H1 (cell line): ENCODE measurements at regions not wholly inside any gene's neighbourhood (a gene's known extent, or its start where the extent isn't known, plus 50 kb on each side); places are given as distances from the start of the nearest gene placed in this dataset.

Source experiments
- CTCF ChIA-PET: fragments of 300-600 bp; sonication (Branson Sonifier 250); formaldehyde crosslinking; loops from one replicate; lab custom pipeline; 2021; ENCODE audit not compliant: partially characterized antibody; lab: Charles Lee
- POLR2A ChIA-PET: fragments of 300-600 bp; sonication (Branson Sonifier 250); formaldehyde crosslinking; loops from one replicate; lab custom pipeline; 2021; ENCODE audit warnings: inconsistent platforms; ENCODE audit not compliant: partially characterized antibody; lab: Charles Lee
- DNase-seq, 2 experiments: peaks; one replicate each; pipeline versions ENCODE4 v3.0.0 to v3.0.0-alpha.2; 2010 to 2022; ENCODE audit warnings: low spot score in 2 of 2, low read depth in 1 of 2, mixed read lengths in 1 of 2
- FAIRE-seq: peaks from 2 replicates; lab custom pipeline; 2011; peaks lifted over from hg19 to GRCh38; lab: Jason Lieb, UNC
- H2AFZ ChIP-seq: 2 replicates; pipeline ENCODE4 v1.8.1; 2012; ENCODE audit warnings: low read length, inconsistent platforms
- H2AK5ac ChIP-seq: 2 replicates; pipeline ENCODE4 v1.6.1; 2013; ENCODE audit warnings: low read depth, low read length
- H2BK120ac ChIP-seq: replicated peaks from 2 replicates; pipeline ENCODE3; 2013; ENCODE audit warnings: low read depth, low read length, inconsistent platforms
- H2BK12ac ChIP-seq: 2 replicates; pipeline ENCODE4 v1.6.1; 2013; ENCODE audit warnings: low read depth, low read length
- H2BK15ac ChIP-seq: 2 replicates; pipeline ENCODE4 v1.6.1; 2013; ENCODE audit warnings: low read length
- H2BK20ac ChIP-seq: 2 replicates; pipeline ENCODE4 v1.6.1; 2013; ENCODE audit warnings: low read length
- H2BK5ac ChIP-seq: 2 replicates; pipeline ENCODE4 v1.6.1; 2013; ENCODE audit warnings: low read depth, low read length
- H3K14ac ChIP-seq: 2 replicates; pipeline ENCODE4 v1.6.1; 2013; ENCODE audit warnings: inconsistent platforms; ENCODE audit not compliant: insufficient read length
- H3K18ac ChIP-seq: 2 replicates; pipeline ENCODE4 v1.6.1; 2013; ENCODE audit warnings: low read length; ENCODE audit errors: extremely low read depth
- H3K23ac ChIP-seq: 2 replicates; pipeline ENCODE4 v1.6.1; 2013; ENCODE audit warnings: inconsistent platforms; ENCODE audit not compliant: insufficient read length
- H3K23me2 ChIP-seq: 2 replicates; pipeline ENCODE4 v1.6.1; 2013; ENCODE audit warnings: low read depth, low read length
- H3K27ac ChIP-seq: 2 replicates; pipeline ENCODE4 v1.6.1; 2011; ENCODE audit warnings: low read depth, low read length, inconsistent platforms
- H3K27me3 ChIP-seq, 4 experiments: replicated peaks in 1 of 4; 1 replicate in 1 of 4; 2 replicates in 3 of 4; pipeline versions ENCODE4 v1.6.1 to v1.8.1; 2011 to 2013; ENCODE audit warnings: low read length in 3 of 4, mild to moderate bottlenecking in 3 of 4, inconsistent platforms in 2 of 4, mixed read lengths in 2 of 4, moderate library complexity in 1 of 4; ENCODE audit not compliant: control insufficient read depth in 3 of 4, insufficient read depth in 3 of 4; ENCODE audit errors: extremely low read depth in 1 of 4
- H3K36me3 ChIP-seq, 4 experiments: 2 replicates each; pipeline versions ENCODE4 v1.6.1 to v1.8.1; 2011 to 2013; ENCODE audit warnings: mild to moderate bottlenecking in 4 of 4, low read length in 3 of 4, moderate library complexity in 2 of 4, control low read depth in 1 of 4, inconsistent platforms in 1 of 4; ENCODE audit not compliant: insufficient read depth in 4 of 4, control insufficient read depth in 2 of 4
- H3K4ac ChIP-seq: replicated peaks from 2 replicates; pipeline ENCODE3; 2013; ENCODE audit warnings: low read length, low read depth, mixed read lengths, inconsistent platforms; ENCODE audit not compliant: insufficient read length
- H3K4me1 ChIP-seq, 4 experiments: replicated peaks in 1 of 4; 1 replicate in 1 of 4; 2 replicates in 3 of 4; pipeline versions ENCODE4 v1.6.1 to v1.8.1; 2011 to 2013; ENCODE audit warnings: low read length in 3 of 4, inconsistent platforms in 2 of 4, mixed read lengths in 1 of 4; ENCODE audit not compliant: insufficient read depth in 4 of 4, control insufficient read depth in 3 of 4
- H3K4me2 ChIP-seq, 2 experiments: 2 replicates each; pipeline versions ENCODE4 v1.6.1 to v1.8.1; 2011 to 2013; ENCODE audit warnings: low read depth in 2 of 2, low read length in 2 of 2, control low read depth in 1 of 2, inconsistent platforms in 1 of 2, mild to moderate bottlenecking in 1 of 2; ENCODE audit not compliant: insufficient read depth in 1 of 2
- H3K4me3 ChIP-seq, 4 experiments: fragments of 200-600, 300-600 bp in 1 of 4; sonication (generic), shearing (Covaris generic), sonication (Bioruptor Twin) in 1 of 4; 2 replicates each; pipeline versions ENCODE4 v1.5.1 to v1.8.1; 2011 to 2016; ENCODE audit warnings: low read length in 4 of 4, low read depth in 3 of 4, control low read depth in 2 of 4, inconsistent platforms in 2 of 4, mild to moderate bottlenecking in 2 of 4, mixed read lengths in 1 of 4, moderate library complexity in 1 of 4; ENCODE audit not compliant: insufficient read depth in 2 of 4; ENCODE audit errors: extremely low read depth in 1 of 4
- H3K56ac ChIP-seq: replicated peaks from 2 replicates; pipeline ENCODE3; 2013; ENCODE audit warnings: low read depth, mild to moderate bottlenecking, mixed read lengths, low read length, inconsistent platforms; ENCODE audit not compliant: insufficient read length
- H3K79me1 ChIP-seq: 2 replicates; pipeline ENCODE4 v1.6.1; 2013; ENCODE audit warnings: low read depth, low read length, control low read depth
- H3K79me2 ChIP-seq, 2 experiments: 2 replicates each; pipeline versions ENCODE4 v1.6.1 to v1.8.1; 2012 to 2013; ENCODE audit warnings: low read length in 2 of 2, mild to moderate bottlenecking in 2 of 2, inconsistent platforms in 1 of 2; ENCODE audit not compliant: insufficient read depth in 2 of 2, control insufficient read depth in 1 of 2
- H3K9ac ChIP-seq, 4 experiments: replicated peaks in 1 of 4; 1 replicate in 1 of 4; 2 replicates in 3 of 4; pipeline versions ENCODE4 v1.6.1 to v1.8.1; 2011 to 2013; ENCODE audit warnings: low read depth in 3 of 4, low read length in 3 of 4, control low read depth in 2 of 4, mild to moderate bottlenecking in 2 of 4, moderate library complexity in 2 of 4, inconsistent platforms in 1 of 4; ENCODE audit errors: extremely low read depth in 1 of 4
- H3K9me3 ChIP-seq, 2 experiments: 2 replicates each; pipeline versions ENCODE4 v1.6.1 to v1.8.1; 2012 to 2013; ENCODE audit warnings: mild to moderate bottlenecking in 2 of 2, moderate library complexity in 2 of 2, control low read depth in 1 of 2, inconsistent platforms in 1 of 2, low read depth in 1 of 2, low read length in 1 of 2, mixed read lengths in 1 of 2; ENCODE audit not compliant: insufficient read depth in 2 of 2
- H4K20me1 ChIP-seq, 2 experiments: replicated peaks in 1 of 2; 2 replicates each; pipeline versions ENCODE3 to v1.8.1; 2011 to 2013; ENCODE audit warnings: inconsistent platforms in 2 of 2, low read length in 2 of 2, mild to moderate bottlenecking in 1 of 2; ENCODE audit not compliant: insufficient read depth in 2 of 2, control insufficient read depth in 1 of 2
- H4K5ac ChIP-seq: 2 replicates; pipeline ENCODE4 v1.6.1; 2013; ENCODE audit warnings: low read length, low read depth, mixed read lengths, inconsistent platforms; ENCODE audit not compliant: insufficient read length
- H4K8ac ChIP-seq: 2 replicates; pipeline ENCODE4 v1.8.0; 2013; ENCODE audit warnings: mild to moderate bottlenecking, moderate library complexity, low read length, inconsistent platforms; ENCODE audit not compliant: insufficient read depth; ENCODE audit errors: extremely low read depth
- H4K91ac ChIP-seq: replicated peaks from 2 replicates; pipeline ENCODE3; 2013; ENCODE audit warnings: low read length, mixed read lengths, inconsistent platforms; ENCODE audit not compliant: insufficient read length
- CEBPB ChIP-seq: IDR thresholded peaks from 2 replicates; pipeline ENCODE4 v1.6.1; 2012; ENCODE audit warnings: low read depth, low read length
- CHD1 ChIP-seq: IDR thresholded peaks from 2 replicates; pipeline ENCODE4 v1.6.1; 2012; ENCODE audit warnings: low read depth, low read length, improper control_type of control experiment
- CTBP2 ChIP-seq: IDR thresholded peaks from 2 replicates; pipeline ENCODE4 v1.7.0; 2011; ENCODE audit warnings: borderline replicate concordance, mild to moderate bottlenecking, moderate library complexity, mixed read lengths, low read length; ENCODE audit not compliant: insufficient read depth, insufficient read length
- CTCF ChIP-seq, 3 experiments: IDR thresholded peaks; 1 replicate in 2 of 3; 2 replicates in 1 of 3; pipeline versions ENCODE4 v1.5.1 to v1.6.1; 2011; ENCODE audit warnings: low read length in 3 of 3, mild to moderate bottlenecking in 3 of 3, inconsistent platforms in 2 of 3, low read depth in 1 of 3, moderate library complexity in 1 of 3; ENCODE audit not compliant: insufficient read depth in 1 of 3; ENCODE audit errors: control extremely low read depth in 1 of 3
- FOSL1 ChIP-seq: IDR thresholded peaks from 2 replicates; pipeline ENCODE4 v1.6.1; 2011; ENCODE audit warnings: mild to moderate bottlenecking, low read depth, low read length, moderate library complexity; ENCODE audit not compliant: insufficient read depth
- GTF2F1 ChIP-seq: IDR thresholded peaks from 2 replicates; pipeline ENCODE4 v1.6.1; 2012; ENCODE audit warnings: low read depth, low read length, improper control_type of control experiment, borderline replicate concordance
- MAFK ChIP-seq: IDR thresholded peaks from 2 replicates; pipeline ENCODE4 v1.6.1; 2012; ENCODE audit warnings: low read depth, mild to moderate bottlenecking, improper control_type of control experiment, low read length
- MAX ChIP-seq: IDR thresholded peaks from 2 replicates; pipeline ENCODE4 v1.6.1; 2012; ENCODE audit warnings: inconsistent platforms
- WGBS, 2 experiments: shearing (Covaris generic) in 1 of 2; methylation state at CpG; one replicate each; pipeline versions ENCODE4 v1.1.6 to v1.1.7; 2013 to 2015; ENCODE audit warnings: low lambda C conversion rate in 2 of 2, mixed read lengths in 2 of 2, inconsistent platforms in 1 of 2, low coverage in 1 of 2, missing lambda C conversion rate in 1 of 2; ENCODE audit not compliant: insufficient replicate concordance in 2 of 2, insufficient coverage in 1 of 2, insufficient read length in 1 of 2; ENCODE audit errors: extremely low coverage in 1 of 2, missing lambda C conversion rate in 1 of 2; 5-methylcytosine and 5-hydroxymethylcytosine counted together

GRCh38 chr2:7670905-7671641 is 753.9 kb downstream of the RNF144A start:
- Histone ChIP-seq H3K4ac (no peak overlapping the region), H3K27ac (no peak overlapping the region), H3K18ac (peak overlapping the region; percentile 35; the same call in 1 of the 2 replicates), H3K4me2 (no peak overlapping the region), H2BK120ac (peak overlapping the region; percentile 17), H3K56ac (no peak overlapping the region), H4K20me1 (no peaks in the 10 kb centered on the region), H3K9ac (no peak overlapping the region), H2BK15ac (no peak overlapping the region), H4K91ac (no peak overlapping the region), H3K79me2 (no peaks in the 10 kb centered on the region), H3K23ac (no peak overlapping the region), H2AK5ac (peak overlapping the region; percentile 5; the same call in 1 of the 2 replicates), H3K27me3 (no peaks in the 10 kb centered on the region), H3K79me1 (no peaks in the 10 kb centered on the region), H2BK12ac (peak overlapping the region; percentile 71), H2BK5ac (peak overlapping the region; percentile 88; the same call in 1 of the 2 replicates), H3K14ac (no peak overlapping the region), H4K5ac (no peak overlapping the region), H3K9me3 (peaks cover 0 to 6% of the 10 kb centered on the region in 2 experiments; a peak in 1 of 4 replicates), H3K23me2 (no peaks in the 10 kb centered on the region; the same call in 1 of the 2 replicates), H3K36me3 (no peaks in the 10 kb centered on the region), H3K4me1 (peaks cover 0 to 12% (median 0%) of the 10 kb centered on the region in 4 experiments; a peak in 3 of 7 replicates), H3K4me3 (no peak overlapping the region), H2BK20ac (peak overlapping the region; percentile 77), H2AFZ (0 out of 2 replicates have a peak overlapping the region, but pooled peaks have one; percentile 30), H4K8ac (no peak overlapping the region)
- WGBS, 2 experiments = 94% methylated on average over 11 of the region's 11 CpGs; no CpG with 5 or more reads in 1 of the 2 experiments
- TF ChIP-seq CTCF (IDR thresholded peaks at IDR 0.05; ENCODE audit: control extremely low read depth in 1 of 3, insufficient read depth in 1 of 3, low read depth in 1 of 3, low read length in 3 of 3) (no peak), MAX (no peak), GTF2F1 (no peak), MAFK (no peak), FOSL1 (no peak), CTBP2 (no peak), CHD1 (no peak), CEBPB (no peak)
- DNase-seq (no peak), FAIRE-seq (no peak)
- ChIA-PET POLR2A (no interaction called here), CTCF (interaction anchor here (0.6 to 4.0 kb wide), 38 partner anchors 10 to 1946 kb away, joined by 3 to 24 read pairs (median 3); no protein-coding TSS in a partner anchor)
